Left lung (tissue), 4 donors: ENCODE measurements at regions not wholly inside any gene's neighbourhood (a gene's known extent, or its start where the extent isn't known, plus 50 kb on each side); places are given as distances from the start of the nearest gene placed in this dataset.

ENCODE experiments used
- ATAC-seq: fragments of 200-7000 bp; cut with Tn5 transposase; one replicate; pipeline ENCODE4 v1.9.1; 2020; ENCODE audit warnings: moderate library complexity
- DNase-seq, 4 donors: peaks; one replicate each; pipeline ENCODE4 v3.0.0-alpha.2; 2013 to 2020
- H3K27ac ChIP-seq, 2 donors: fragments of 200-600 bp; sonication (generic) in 1 of 2; one replicate each; pipeline versions ENCODE4 v1.5.0 to v1.8.0; 2020 to 2021
- H3K27me3 ChIP-seq, 2 donors: fragments of 200-600 bp; sonication (generic) in 1 of 2; one replicate each; pipeline versions ENCODE4 v1.5.0 to v1.8.0; 2020 to 2021
- H3K36me3 ChIP-seq, 2 donors: fragments of 200-600 bp; sonication (generic) in 1 of 2; one replicate each; pipeline versions ENCODE4 v1.5.0 to v1.8.0; 2020 to 2021
- H3K4me1 ChIP-seq, 2 donors: fragments of 200-600 bp; one replicate each; pipeline ENCODE4 v1.8.0; 2021
- H3K4me3 ChIP-seq, 2 donors: fragments of 200-600 bp; sonication (generic) in 1 of 2; one replicate each; pipeline versions ENCODE4 v1.5.0 to v1.8.0; 2020 to 2021; ENCODE audit warnings: mild to moderate bottlenecking in 1 of 2
- H3K9me3 ChIP-seq, 2 donors: fragments of 200-600 bp; sonication (generic) in 1 of 2; one replicate each; pipeline versions ENCODE4 v1.5.0 to v1.8.0; 2020 to 2021
- CTCF ChIP-seq, 2 donors: fragments of 200-600 bp; sonication (generic) in 1 of 2; IDR thresholded peaks; one replicate each; pipeline versions ENCODE4 v1.5.0 to v1.8.0; 2021; ENCODE audit warnings: antibody characterized with exemption in 2 of 2
- intact Hi-C, 2 donors: fragments of 100-400 bp; cut with DNase I; formaldehyde crosslinking; loops; one replicate each; pipeline versions ENCODE4 v1.11.2 to v1.14.2; 2022
- donor health status: DM: no; HTN: yes; CAD: no.
- donor health status: DM: no; HTN: no; CAD: no.

DNA sequence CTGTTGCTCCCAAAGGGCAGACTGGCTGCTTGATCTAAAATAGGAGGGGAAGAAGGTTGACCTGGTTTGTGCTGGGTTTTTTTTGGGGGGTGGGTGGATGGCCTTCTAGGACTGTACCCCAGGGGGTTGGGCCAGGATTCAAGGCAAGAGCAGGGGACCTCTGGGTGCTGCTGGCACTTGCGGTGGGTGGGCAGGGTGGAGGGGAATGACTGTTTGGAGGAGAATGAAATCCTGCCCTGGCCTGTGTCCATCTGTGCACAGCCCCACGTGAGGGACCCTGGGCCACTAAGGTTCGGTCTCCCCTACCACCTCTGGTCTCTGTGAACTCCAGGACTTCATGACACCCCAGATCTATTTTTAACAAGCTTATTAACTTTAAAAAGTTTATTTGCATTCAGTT, 414.2 kb downstream of the PTPRU start:
- Histone ChIP-seq H3K27me3 (peaks cover 0 to 13% of the 10 kb centered on the region in 2 donors), H3K36me3 (no peaks in the 10 kb centered on the region), H3K4me1 (no peaks in the 10 kb centered on the region), H3K4me3 (no peak overlapping the region), H3K27ac (no peak overlapping the region), H3K9me3 (no peaks in the 10 kb centered on the region)
- no peak for TF ChIP-seq CTCF (IDR thresholded peaks at IDR 0.05)
- ATAC-seq = no peak
- intact Hi-C loops = no loop called here
- DNase-seq = no peak

DNA sequence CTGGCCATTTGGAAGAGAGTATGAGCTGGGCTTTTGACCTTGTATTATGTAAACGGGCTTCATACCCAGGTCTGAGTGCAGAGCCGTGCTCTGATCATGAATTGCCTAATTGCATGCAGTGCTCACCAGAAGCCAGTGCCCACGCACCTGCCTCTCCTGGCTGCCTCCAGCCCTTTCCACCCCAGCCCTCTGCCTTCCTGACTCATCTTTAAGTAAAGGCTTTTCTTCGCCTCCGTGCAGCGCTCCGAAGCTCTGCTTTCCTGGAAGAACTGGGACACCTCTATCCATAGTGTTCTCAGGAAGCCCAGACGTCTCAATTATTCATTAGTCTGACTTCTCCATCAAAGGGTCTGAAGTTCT, 413.7 kb downstream of the PTPRU start:
- H3K27me3 ChIP-seq = peaks cover 0 to 17% of the 10 kb centered on the region in 2 donors
- no peak overlapping the region for H3K4me3 ChIP-seq
- TF ChIP-seq CTCF (IDR thresholded peaks at IDR 0.05) = no peak
- no peak for ATAC-seq
- H3K36me3 ChIP-seq = no peaks in the 10 kb centered on the region
- no peaks in the 10 kb centered on the region for H3K4me1 ChIP-seq
- no peaks in the 10 kb centered on the region for H3K9me3 ChIP-seq
- intact Hi-C loops = no loop called here
- no peak overlapping the region for H3K27ac ChIP-seq
- DNase-seq = no peak

GRCh38 chr1:29649189-29650040, 413.1 kb downstream of the PTPRU start:
- Histone ChIP-seq H3K4me3 (no peak overlapping the region), H3K27ac (no peak overlapping the region), H3K4me1 (no peaks in the 10 kb centered on the region), H3K27me3 (peaks cover 0 to 17% of the 10 kb centered on the region in 2 donors), H3K36me3 (no peaks in the 10 kb centered on the region), H3K9me3 (no peaks in the 10 kb centered on the region)
- ATAC-seq (peak; percentile 16), DNase-seq (no peak)
- no peak for TF ChIP-seq CTCF (IDR thresholded peaks at IDR 0.05)
- intact Hi-C loops = no loop called here

GRCh38 chr1:29648798-29649188, 412.5 kb downstream of the PTPRU start:
- Histone ChIP-seq H3K4me3 (no peak overlapping the region), H3K36me3 (no peaks in the 10 kb centered on the region), H3K9me3 (no peaks in the 10 kb centered on the region), H3K4me1 (no peaks in the 10 kb centered on the region), H3K27ac (no peak overlapping the region), H3K27me3 (peaks cover 0 to 17% of the 10 kb centered on the region in 2 donors)
- ATAC-seq = no peak
- no peak for TF ChIP-seq CTCF (IDR thresholded peaks at IDR 0.05)
- DNase-seq = no peak
- intact Hi-C loops = no loop called here

DNA sequence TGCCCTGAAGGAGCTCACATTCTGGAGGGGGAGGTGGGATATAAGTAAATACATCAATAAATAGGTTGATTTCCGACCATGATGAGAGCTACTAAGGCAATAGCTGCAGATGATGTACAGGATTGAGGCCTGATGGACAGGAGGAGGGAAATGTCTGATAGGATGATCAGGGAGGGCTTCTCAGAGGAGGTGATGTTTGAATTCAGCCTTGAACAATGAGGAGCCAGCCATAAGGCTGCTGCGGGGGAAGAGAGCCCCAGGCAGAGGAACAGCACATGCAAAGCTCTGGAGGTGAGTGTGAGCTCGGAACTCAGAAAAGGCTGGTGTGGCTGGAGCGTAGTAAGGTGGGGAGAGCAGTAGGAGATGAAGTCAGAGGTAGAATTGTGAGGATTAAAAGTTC, 411.7 kb downstream of the PTPRU start:
- no peak for DNase-seq
- TF ChIP-seq CTCF (IDR thresholded peaks at IDR 0.05) = no peak
- no peaks in the 10 kb centered on the region for H3K4me1 ChIP-seq
- no peaks in the 10 kb centered on the region for H3K36me3 ChIP-seq
- H3K27me3 ChIP-seq = peaks cover 0 to 17% of the 10 kb centered on the region in 2 donors
- no peak overlapping the region for H3K27ac ChIP-seq
- H3K9me3 ChIP-seq = no peaks in the 10 kb centered on the region
- no peak for ATAC-seq
- intact Hi-C loops = no loop called here
- no peak overlapping the region for H3K4me3 ChIP-seq
